Endothelial cell of umbilical vein (primary cell): ENCODE measurements at regions not wholly inside any gene's neighbourhood (a gene's known extent, or its start where the extent isn't known, plus 50 kb on each side); places are given as distances from the start of the nearest gene placed in this dataset.

ENCODE experiments used
- BruUV-seq: library from RNA; stranded (reverse); fragments of 400-500 nt; replicated peaks from 2 replicates; lab custom pipeline; 2021; lab: Mats Ljungman, UMichigan
- CTCF ChIA-PET: fragments of 300-600, 350-600 bp; sonication (Branson Sonifier 250); formaldehyde crosslinking; loops from one replicate; lab custom pipeline; 2021; ENCODE audit warnings: antibody characterized with exemption, inconsistent platforms; lab: Charles Lee
- POLR2A ChIA-PET: fragments of 300-600, 350-600 bp; sonication (Branson Sonifier 250); formaldehyde crosslinking; loops from one replicate; lab custom pipeline; 2021; ENCODE audit warnings: antibody characterized with exemption, inconsistent platforms; lab: Charles Lee
- DNase-seq: peaks from one replicate; pipeline ENCODE4 v3.0.0-alpha.2; 2011; ENCODE audit warnings: low read depth, low spot score
- FAIRE-seq: peaks from 2 replicates; lab custom pipeline; 2011; peaks lifted over from hg19 to GRCh38; lab: Jason Lieb, UNC
- H2AFZ ChIP-seq: 2 replicates; pipeline ENCODE4 v1.6.0; 2012; ENCODE audit warnings: low read depth, low read length, control low read depth, inconsistent platforms
- H3K27ac ChIP-seq: 2 replicates; pipeline ENCODE4 v1.5.1; 2011; ENCODE audit warnings: low read depth, mild to moderate bottlenecking, control low read depth, low read length, moderate library complexity; ENCODE audit not compliant: insufficient read depth
- H3K27me3 ChIP-seq, 2 experiments: 2 replicates each; pipeline versions ENCODE4 v1.6.0 to v1.6.1; 2011; ENCODE audit warnings: low read length in 2 of 2, mixed read lengths in 1 of 2; ENCODE audit not compliant: control insufficient read depth in 2 of 2, insufficient read depth in 2 of 2
- H3K36me3 ChIP-seq, 2 experiments: 2 replicates in 1 of 2; 3 replicates in 1 of 2; pipeline ENCODE4 v1.5.1; 2011; ENCODE audit warnings: low read length in 2 of 2, mild to moderate bottlenecking in 1 of 2, moderate library complexity in 1 of 2; ENCODE audit not compliant: control insufficient read depth in 2 of 2, insufficient read depth in 2 of 2; ENCODE audit errors: extremely low read depth in 1 of 2
- H3K4me1 ChIP-seq: 3 replicates; pipeline ENCODE4 v1.5.1; 2011; ENCODE audit warnings: mild to moderate bottlenecking, low read length; ENCODE audit not compliant: control insufficient read depth, insufficient read depth; ENCODE audit errors: extremely low read depth
- H3K4me2 ChIP-seq: 2 replicates; pipeline ENCODE4 v1.6.1; 2011; ENCODE audit warnings: low read length, control low read depth, mixed read lengths; ENCODE audit not compliant: insufficient read depth
- H3K4me3 ChIP-seq, 3 experiments: fragments of 200-600 bp in 1 of 3; sonication (generic), shearing (Covaris generic) in 1 of 3; replicated peaks in 1 of 3; 2 replicates each; pipeline ENCODE4 v1.5.1; 2011 to 2016; ENCODE audit warnings: control low read depth in 3 of 3, low read length in 3 of 3, mild to moderate bottlenecking in 2 of 3, inconsistent platforms in 1 of 3, low read depth in 1 of 3, moderate library complexity in 1 of 3; ENCODE audit not compliant: insufficient read depth in 1 of 3
- H3K79me2 ChIP-seq: 2 replicates; pipeline ENCODE4 v1.6.0; 2012; ENCODE audit warnings: low read length, inconsistent platforms; ENCODE audit not compliant: control insufficient read depth, insufficient read depth
- H3K9ac ChIP-seq: replicated peaks from 2 replicates; pipeline ENCODE3; 2011; ENCODE audit warnings: low read length, control low read depth; ENCODE audit not compliant: insufficient read depth; ENCODE audit errors: extremely low read depth
- H3K9me1 ChIP-seq: replicated peaks from 3 replicates; pipeline ENCODE4 v1.6.0; 2011; ENCODE audit warnings: mild to moderate bottlenecking, low read length; ENCODE audit not compliant: control insufficient read depth, insufficient read depth; ENCODE audit errors: extremely low read depth
- H3K9me3 ChIP-seq: replicated peaks from 2 replicates; pipeline ENCODE4 v1.5.1; 2012; ENCODE audit warnings: low read length, inconsistent platforms; ENCODE audit not compliant: control insufficient read depth, insufficient read depth
- H4K20me1 ChIP-seq: replicated peaks from 2 replicates; pipeline ENCODE3; 2011; ENCODE audit warnings: mild to moderate bottlenecking, low read length; ENCODE audit not compliant: control insufficient read depth, insufficient read depth; ENCODE audit errors: extremely low read depth
- CTCF ChIP-seq, 2 donors: IDR thresholded peaks; 1 replicate in 1 of 2; 2 replicates in 1 of 2; pipeline ENCODE4 v1.5.1; 2011; ENCODE audit warnings: low read length in 2 of 2, mild to moderate bottlenecking in 2 of 2, moderate library complexity in 2 of 2, control low read depth in 1 of 2, inconsistent platforms in 1 of 2, low read depth in 1 of 2; ENCODE audit not compliant: insufficient read depth in 1 of 2; ENCODE audit errors: extremely low read depth in 1 of 2
- EZH2 ChIP-seq: IDR thresholded peaks from 2 replicates; pipeline ENCODE4 v1.6.1; 2012; ENCODE audit warnings: borderline replicate concordance, low read depth, mild to moderate bottlenecking, moderate library complexity, low read length, inconsistent platforms; ENCODE audit not compliant: severe bottlenecking
- FOS ChIP-seq: IDR thresholded peaks from 2 replicates; pipeline ENCODE4 v1.6.1; 2011; ENCODE audit warnings: mild to moderate bottlenecking, low read length, moderate library complexity, borderline replicate concordance; ENCODE audit not compliant: insufficient read depth
- GATA2 ChIP-seq: IDR thresholded peaks from 2 replicates; pipeline ENCODE4 v1.7.0; 2011; ENCODE audit warnings: low read depth, mild to moderate bottlenecking, moderate library complexity, mixed read lengths, low read length; ENCODE audit not compliant: insufficient read length, insufficient read depth
- JUN ChIP-seq: IDR thresholded peaks from 2 replicates; pipeline ENCODE4 v1.6.1; 2011; ENCODE audit warnings: borderline replicate concordance, low read depth; ENCODE audit not compliant: insufficient read length, insufficient read depth
- MAX ChIP-seq: IDR thresholded peaks from 2 replicates; pipeline ENCODE4 v1.6.1; 2011; ENCODE audit not compliant: insufficient read depth, insufficient read length
- POLR2AphosphoS5 ChIP-seq: IDR thresholded peaks from 2 replicates; pipeline ENCODE4 v1.6.1; 2012; ENCODE audit warnings: low read depth, mild to moderate bottlenecking, control low read depth, low read length, moderate library complexity; ENCODE audit not compliant: insufficient read depth
- dilution Hi-C: fragments of 300-500 bp; cut with MboI; formaldehyde crosslinking; loops from one replicate; pipeline ENCODE4 v1.15.0; 2019; ENCODE audit warnings: low sequenced_read_pairs; ENCODE audit not compliant: extremely low pct_ligation_motif_present
- intact Hi-C: fragments of 100-400 bp; cut with micrococcal nuclease; formaldehyde crosslinking; loops from one replicate; pipeline ENCODE4 v1.10.0; 2022

- H3K36me3 ChIP-seq, result no peaks in the 10 kb centered on the region
- TF ChIP-seq JUN (no peak), CTCF (IDR thresholded peaks at IDR 0.05; ENCODE audit: extremely low read depth in 1 of 2, insufficient read depth in 1 of 2, low read depth in 1 of 2, low read length in 2 of 2) (no peak), MAX (no peak), POLR2AphosphoS5 (no peak)
- dilution Hi-C loops (no loop called here), intact Hi-C loops (no loop called here)
- FAIRE-seq, result no peak
- no peak for DNase-seq
- no peak overlapping the region for H3K9ac ChIP-seq
- H3K9me3 ChIP-seq, result no peaks in the 10 kb centered on the region
- no peaks in the 10 kb centered on the region for H3K9me1 ChIP-seq
- ChIA-PET CTCF (no interaction called here), POLR2A (no interaction called here)
- no peak overlapping the region for H3K4me3 ChIP-seq
- BruUV-seq, result no TSS peak
- no peaks in the 10 kb centered on the region for H3K27me3 ChIP-seq
- no peak overlapping the region for H2AFZ ChIP-seq
- H3K4me2 ChIP-seq, result no peak overlapping the region
- no peaks in the 10 kb centered on the region for H3K79me2 ChIP-seq
- no peak overlapping the region for H3K27ac ChIP-seq
- no peaks in the 10 kb centered on the region for H3K4me1 ChIP-seq
- no peaks in the 10 kb centered on the region for H4K20me1 ChIP-seq
Measured at GRCh38 chr20:52515877-52516276, 324.3 kb upstream of the ZFP64 start.

GRCh38 chr20:52500157-52500556 is 308.6 kb upstream of the ZFP64 start:
- peak; percentile 13 for DNase-seq
- Histone ChIP-seq H3K4me2 (no peak overlapping the region), H2AFZ (peak overlapping the region; percentile 44), H3K9ac (no peak overlapping the region), H3K9me3 (no peaks in the 10 kb centered on the region), H3K27me3 (peaks cover 0 to 2% of the 10 kb centered on the region in 2 experiments), H3K27ac (no peak overlapping the region), H3K4me3 (no peak overlapping the region), H3K9me1 (no peaks in the 10 kb centered on the region), H3K79me2 (no peaks in the 10 kb centered on the region), H3K36me3 (no peaks in the 10 kb centered on the region), H3K4me1 (peaks cover 7% of the 10 kb centered on the region), H4K20me1 (no peaks in the 10 kb centered on the region)
- dilution Hi-C loops (no loop called here), intact Hi-C loops (no loop called here)
- TF ChIP-seq MAX (no peak), FOS (no peak), CTCF (IDR thresholded peaks at IDR 0.05; ENCODE audit: extremely low read depth in 1 of 2, insufficient read depth in 1 of 2, low read depth in 1 of 2, low read length in 2 of 2) (no peak), GATA2 (no peak), JUN (no peak), EZH2 (no peak)
- BruUV-seq, result no TSS peak
- FAIRE-seq, result no peak
- CTCF ChIA-PET, result no interaction called here
- POLR2A ChIA-PET, result no interaction called here
